H9 (cell line): ENCODE measurements at regions not wholly inside any gene's neighbourhood (a gene's known extent, or its start where the extent isn't known, plus 50 kb on each side); places are given as distances from the start of the nearest gene placed in this dataset.

Experiments used
- DNase-seq: peaks from one replicate; pipeline ENCODE4 v3.0.0-alpha.2; 2017
- H2AFZ ChIP-seq: one replicate; pipeline ENCODE4 v1.6.1; 2013; ENCODE audit warnings: mild to moderate bottlenecking, low read length, control low read depth, moderate library complexity
- H2AK5ac ChIP-seq: 2 replicates; pipeline ENCODE4 v1.6.1; 2013; ENCODE audit warnings: low read length, control low read depth, mixed read lengths; ENCODE audit not compliant: insufficient read length
- H2BK120ac ChIP-seq: one replicate; pipeline ENCODE4 v1.6.1; 2013; ENCODE audit warnings: low read depth, mild to moderate bottlenecking, low read length, control low read depth, inconsistent platforms; ENCODE audit not compliant: poor library complexity, severe bottlenecking
- H2BK12ac ChIP-seq: 2 replicates; pipeline ENCODE4 v1.6.1; 2013; ENCODE audit warnings: low read length, control low read depth, mixed read lengths, low read depth; ENCODE audit not compliant: insufficient read length
- H2BK15ac ChIP-seq: 2 replicates; pipeline ENCODE4 v1.6.1; 2013; ENCODE audit warnings: low read depth, low read length, control low read depth
- H2BK20ac ChIP-seq: one replicate; pipeline ENCODE4 v1.6.1; 2013; ENCODE audit warnings: low read depth, mild to moderate bottlenecking, low read length, control low read depth, inconsistent platforms; ENCODE audit not compliant: poor library complexity, severe bottlenecking
- H2BK5ac ChIP-seq: 2 replicates; pipeline ENCODE4 v1.6.1; 2013; ENCODE audit warnings: low read length, control low read depth, mixed read lengths; ENCODE audit not compliant: insufficient read length
- H3K14ac ChIP-seq: 2 replicates; pipeline ENCODE4 v1.6.1; 2013; ENCODE audit warnings: low read length, control low read depth; ENCODE audit not compliant: insufficient read depth
- H3K18ac ChIP-seq: 2 replicates; pipeline ENCODE4 v1.6.1; 2013; ENCODE audit warnings: low read depth, mild to moderate bottlenecking, mixed read lengths, low read length, control low read depth; ENCODE audit not compliant: insufficient read length
- H3K23ac ChIP-seq: 2 replicates; pipeline ENCODE4 v1.6.1; 2013; ENCODE audit warnings: low read length, control low read depth, mixed read lengths, low read depth; ENCODE audit not compliant: insufficient read length
- H3K23me2 ChIP-seq: 2 replicates; pipeline ENCODE4 v1.6.1; 2013; ENCODE audit warnings: low read depth, mild to moderate bottlenecking, mixed read lengths, low read length, control low read depth; ENCODE audit not compliant: insufficient read length, poor library complexity, severe bottlenecking
- H3K27ac ChIP-seq: 2 replicates; pipeline ENCODE4 v1.5.1; 2013; ENCODE audit warnings: low read length, control low read depth, mixed read lengths, low read depth; ENCODE audit not compliant: insufficient read length
- H3K27me3 ChIP-seq: 2 replicates; pipeline ENCODE4 v1.6.1; 2013; ENCODE audit warnings: low read length, control low read depth, inconsistent platforms; ENCODE audit not compliant: insufficient read depth
- H3K4ac ChIP-seq: 2 replicates; pipeline ENCODE4 v1.6.1; 2013; ENCODE audit warnings: low read depth, mild to moderate bottlenecking, control low read depth, inconsistent platforms, low read length, moderate library complexity
- H3K4me1 ChIP-seq: 2 replicates; pipeline ENCODE4 v1.6.1; 2013; ENCODE audit warnings: low read length, control low read depth, inconsistent platforms; ENCODE audit not compliant: insufficient read depth
- H3K4me2 ChIP-seq: 2 replicates; pipeline ENCODE4 v1.6.1; 2013; ENCODE audit warnings: low read length, control low read depth, mixed read lengths; ENCODE audit not compliant: insufficient read length, insufficient read depth
- H3K56ac ChIP-seq: 2 replicates; pipeline ENCODE4 v1.6.1; 2013; ENCODE audit warnings: low read depth, mild to moderate bottlenecking, mixed read lengths, low read length, control low read depth; ENCODE audit not compliant: insufficient read length
- H3K79me1 ChIP-seq: 2 replicates; pipeline ENCODE4 v1.6.1; 2013; ENCODE audit warnings: low read depth, mild to moderate bottlenecking, moderate library complexity, low read length, control low read depth, inconsistent platforms; ENCODE audit not compliant: insufficient read depth, poor library complexity, severe bottlenecking
- H3K79me2 ChIP-seq: 2 replicates; pipeline ENCODE4 v1.6.1; 2013; ENCODE audit warnings: low read length, control low read depth, inconsistent platforms; ENCODE audit not compliant: insufficient read depth
- H3K9ac ChIP-seq: 2 replicates; pipeline ENCODE4 v1.6.1; 2013; ENCODE audit warnings: low read length, control low read depth, mixed read lengths; ENCODE audit not compliant: insufficient read length; ENCODE audit errors: extremely low read depth
- H3K9me3 ChIP-seq: one replicate; pipeline ENCODE4 v1.6.1; 2013; ENCODE audit warnings: low read depth, low read length, inconsistent platforms; ENCODE audit not compliant: control insufficient read depth
- H3T11ph ChIP-seq: one replicate; pipeline ENCODE4 v1.6.1; 2013; ENCODE audit warnings: mild to moderate bottlenecking, low read length, control low read depth, inconsistent platforms
- H4K20me1 ChIP-seq: one replicate; pipeline ENCODE4 v1.6.1; 2013; ENCODE audit not compliant: control insufficient read depth, insufficient read length, insufficient read depth
- H4K5ac ChIP-seq: 2 replicates; pipeline ENCODE4 v1.6.1; 2013; ENCODE audit warnings: low read depth, mild to moderate bottlenecking, mixed read lengths, low read length, control low read depth; ENCODE audit not compliant: insufficient read length
- H4K8ac ChIP-seq: replicated peaks from 2 replicates; pipeline ENCODE4 v1.6.1; 2013; ENCODE audit warnings: low read length, control low read depth, mixed read lengths, low read depth; ENCODE audit not compliant: insufficient read length
- H4K91ac ChIP-seq: 2 replicates; pipeline ENCODE4 v1.6.1; 2013; ENCODE audit warnings: low read depth, mild to moderate bottlenecking, moderate library complexity, mixed read lengths, low read length, control low read depth; ENCODE audit not compliant: insufficient read length
- H3K27ac Mint-ChIP-seq, 3 experiments: 2 replicates in 2 of 3; 3 replicates in 1 of 3; pipeline ENCODE4 v1.8.0; 2020 to 2021; ENCODE audit warnings: mixed read lengths in 3 of 3, mild to moderate bottlenecking in 1 of 3, moderate library complexity in 1 of 3
- H3K27me3 Mint-ChIP-seq: 2 replicates; pipeline ENCODE4 v1.8.0; 2021; ENCODE audit warnings: low read depth, mild to moderate bottlenecking, moderate library complexity, mixed read lengths
- H3K36me3 Mint-ChIP-seq, 3 experiments: 2 replicates in 2 of 3; 3 replicates in 1 of 3; pipeline ENCODE4 v1.8.0; 2020 to 2021; ENCODE audit warnings: low read depth in 3 of 3, mixed read lengths in 3 of 3; ENCODE audit not compliant: insufficient read depth in 1 of 3
- H3K4me1 Mint-ChIP-seq, 2 experiments: 2 replicates each; pipeline ENCODE4 v1.8.0; 2020; ENCODE audit warnings: mixed read lengths in 2 of 2
- H3K4me3 Mint-ChIP-seq, 2 experiments: 2 replicates in 1 of 2; 3 replicates in 1 of 2; pipeline ENCODE4 v1.8.0; 2020 to 2021; ENCODE audit warnings: mild to moderate bottlenecking in 2 of 2, mixed read lengths in 2 of 2, moderate library complexity in 1 of 2
- H3K9me3 Mint-ChIP-seq, 2 experiments: 2 replicates in 1 of 2; 3 replicates in 1 of 2; pipeline ENCODE4 v1.8.0; 2020; ENCODE audit warnings: mild to moderate bottlenecking in 2 of 2, mixed read lengths in 2 of 2, moderate library complexity in 1 of 2
- WGBS: extraction: QIAGEN DNeasy Blood & Tissue Kit; methylation state at CpG from one replicate; pipeline ENCODE4 v1.1.7; 2013; ENCODE audit warnings: missing lambda C conversion rate, low lambda C conversion rate, mixed read lengths; ENCODE audit not compliant: insufficient read length; ENCODE audit errors: extremely low coverage; 5-methylcytosine and 5-hydroxymethylcytosine counted together
- TF ChIP-seq, protein P1 (sequence below): fragments of 200-600 bp; sonication (generic); conservative IDR thresholded peaks from 3 replicates; pipeline ENCODE4 v1.8.0; 2021; ENCODE audit warnings: antibody characterized with exemption, mild to moderate bottlenecking

GRCh38 chr6:68279793-68280557 lies 355.1 kb upstream of the ADGRB3 start:
- peaks cover 6 to 9% (median 7%) of the 10 kb centered on the region in 3 experiments; a peak in 6 of 7 replicates for H3K36me3 Mint-ChIP-seq
- H2BK20ac ChIP-seq, result no peak overlapping the region
- H2BK12ac ChIP-seq, result no peak overlapping the region
- no peak overlapping the region for H3K4me3 Mint-ChIP-seq
- no peak overlapping the region for H3K18ac ChIP-seq
- H3K27me3 ChIP-seq, result no peaks in the 10 kb centered on the region
- H3T11ph ChIP-seq, result no peak overlapping the region
- no peak overlapping the region for H2BK15ac ChIP-seq
- H3K27ac Mint-ChIP-seq, result peak overlapping the region in 1 of 3 experiments; percentile 65; a peak in 1 of 7 replicates
- no peak overlapping the region for H3K4ac ChIP-seq
- H3K27ac ChIP-seq, result no peak overlapping the region
- no peaks in the 10 kb centered on the region for H3K79me2 ChIP-seq
- no peak overlapping the region for H2AK5ac ChIP-seq
- H2AFZ ChIP-seq, result no peak overlapping the region
- peaks cover 14 to 20% of the 10 kb centered on the region in 2 experiments for H3K9me3 Mint-ChIP-seq
- WGBS, result no CpG with 5 or more reads among the region's 3 CpGs
- H3K4me1 ChIP-seq, result no peaks in the 10 kb centered on the region
- no peak overlapping the region for H4K8ac ChIP-seq
- DNase-seq, result no peak
- no peak overlapping the region for H4K91ac ChIP-seq
- H4K5ac ChIP-seq, result no peak overlapping the region
- TF ChIP-seq, protein P1, sequence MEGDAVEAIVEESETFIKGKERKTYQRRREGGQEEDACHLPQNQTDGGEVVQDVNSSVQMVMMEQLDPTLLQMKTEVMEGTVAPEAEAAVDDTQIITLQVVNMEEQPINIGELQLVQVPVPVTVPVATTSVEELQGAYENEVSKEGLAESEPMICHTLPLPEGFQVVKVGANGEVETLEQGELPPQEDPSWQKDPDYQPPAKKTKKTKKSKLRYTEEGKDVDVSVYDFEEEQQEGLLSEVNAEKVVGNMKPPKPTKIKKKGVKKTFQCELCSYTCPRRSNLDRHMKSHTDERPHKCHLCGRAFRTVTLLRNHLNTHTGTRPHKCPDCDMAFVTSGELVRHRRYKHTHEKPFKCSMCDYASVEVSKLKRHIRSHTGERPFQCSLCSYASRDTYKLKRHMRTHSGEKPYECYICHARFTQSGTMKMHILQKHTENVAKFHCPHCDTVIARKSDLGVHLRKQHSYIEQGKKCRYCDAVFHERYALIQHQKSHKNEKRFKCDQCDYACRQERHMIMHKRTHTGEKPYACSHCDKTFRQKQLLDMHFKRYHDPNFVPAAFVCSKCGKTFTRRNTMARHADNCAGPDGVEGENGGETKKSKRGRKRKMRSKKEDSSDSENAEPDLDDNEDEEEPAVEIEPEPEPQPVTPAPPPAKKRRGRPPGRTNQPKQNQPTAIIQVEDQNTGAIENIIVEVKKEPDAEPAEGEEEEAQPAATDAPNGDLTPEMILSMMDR, result no peak
- no peaks in the 10 kb centered on the region for H4K20me1 ChIP-seq
- H2BK5ac ChIP-seq, result no peak overlapping the region
- no peaks in the 10 kb centered on the region for H3K27me3 Mint-ChIP-seq
- no peak overlapping the region for H2BK120ac ChIP-seq
- H3K9ac ChIP-seq, result no peak overlapping the region
- H3K4me1 Mint-ChIP-seq, result no peaks in the 10 kb centered on the region
- no peak overlapping the region for H3K23ac ChIP-seq
- no peaks in the 10 kb centered on the region for H3K79me1 ChIP-seq
- no peak overlapping the region for H3K4me2 ChIP-seq
- H3K14ac ChIP-seq, result no peak overlapping the region
- no peaks in the 10 kb centered on the region for H3K9me3 ChIP-seq
- H3K56ac ChIP-seq, result no peak overlapping the region
- no peaks in the 10 kb centered on the region for H3K23me2 ChIP-seq
